Endodermal cell (in vitro differentiated cells): ENCODE measurements at regions not wholly inside any gene's neighbourhood (a gene's known extent, or its start where the extent isn't known, plus 50 kb on each side); places are given as distances from the start of the nearest gene placed in this dataset.
A peak's percentile ranks its signal among the peaks of the same experiment; 100 is the strongest.
"Not testable (repeated sequence)": the region's sequence is repeated elsewhere in the genome, so short reads cannot be mapped to it uniquely, and the experiment has no call there.

Experiments
- DNase-seq: peaks from one replicate; pipeline ENCODE4 v3.0.0-alpha.2; 2017
- H3K27ac ChIP-seq: 2 replicates; pipeline ENCODE4 v1.5.1; 2013; ENCODE audit warnings: mild to moderate bottlenecking, low read depth, low read length, moderate library complexity
- H3K27me3 ChIP-seq: 2 replicates; pipeline ENCODE4 v1.6.1; 2013; ENCODE audit warnings: mild to moderate bottlenecking, low read length, moderate library complexity; ENCODE audit not compliant: insufficient read depth, control insufficient read depth, poor library complexity, severe bottlenecking
- H3K36me3 ChIP-seq: 2 replicates; pipeline ENCODE4 v1.7.0; 2013; ENCODE audit warnings: mild to moderate bottlenecking, low read length, moderate library complexity; ENCODE audit not compliant: control insufficient read depth, insufficient read depth
- H3K4me1 ChIP-seq: one replicate; pipeline ENCODE4 v1.7.0; 2013; ENCODE audit warnings: low read length; ENCODE audit not compliant: control insufficient read depth, insufficient read depth
- H3K4me3 ChIP-seq: 2 replicates; pipeline ENCODE4 v1.5.1; 2013; ENCODE audit warnings: mild to moderate bottlenecking, low read length, moderate library complexity
- H3K9ac ChIP-seq: 2 replicates; pipeline ENCODE4 v1.6.1; 2013; ENCODE audit warnings: mild to moderate bottlenecking, low read length, moderate library complexity; ENCODE audit not compliant: poor library complexity, severe bottlenecking; ENCODE audit errors: extremely low read depth
- H3K9me3 ChIP-seq: 2 replicates; pipeline ENCODE4 v1.6.1; 2013; ENCODE audit warnings: mild to moderate bottlenecking, low read length, moderate library complexity; ENCODE audit not compliant: control insufficient read depth
- H3K27ac Mint-ChIP-seq: 2 replicates; pipeline ENCODE4 v1.8.0; 2020; ENCODE audit warnings: mixed read lengths
- H3K27me3 Mint-ChIP-seq: 2 replicates; pipeline ENCODE4 v1.8.0; 2021; ENCODE audit warnings: mild to moderate bottlenecking, mixed read lengths; ENCODE audit not compliant: insufficient read depth
- H3K36me3 Mint-ChIP-seq: 2 replicates; pipeline ENCODE4 v1.8.0; 2020; ENCODE audit warnings: low read depth, mixed read lengths
- H3K4me1 Mint-ChIP-seq: 2 replicates; pipeline ENCODE4 v1.8.0; 2020; ENCODE audit warnings: mixed read lengths
- H3K4me3 Mint-ChIP-seq: 2 replicates; pipeline ENCODE4 v1.8.0; 2020; ENCODE audit warnings: mild to moderate bottlenecking, moderate library complexity, mixed read lengths
- H3K9me3 Mint-ChIP-seq: 2 replicates; pipeline ENCODE4 v1.8.0; 2020; ENCODE audit warnings: mild to moderate bottlenecking, mixed read lengths
- WGBS, 2 experiments: methylation state at CpG; one replicate each; pipeline versions ENCODE4 v1.1.5 to v1.1.7; 2013; ENCODE audit warnings: missing lambda C conversion rate in 2 of 2, mixed read lengths in 1 of 2; ENCODE audit not compliant: insufficient coverage in 1 of 2, insufficient read length in 1 of 2; 5-methylcytosine and 5-hydroxymethylcytosine counted together
- TF ChIP-seq, protein P1 (sequence below): fragments of 200-600 bp; sonication (generic); conservative IDR thresholded peaks from 2 replicates; pipeline ENCODE4 v1.5.0; 2021; ENCODE audit warnings: antibody characterized with exemption, mild to moderate bottlenecking

DNA sequence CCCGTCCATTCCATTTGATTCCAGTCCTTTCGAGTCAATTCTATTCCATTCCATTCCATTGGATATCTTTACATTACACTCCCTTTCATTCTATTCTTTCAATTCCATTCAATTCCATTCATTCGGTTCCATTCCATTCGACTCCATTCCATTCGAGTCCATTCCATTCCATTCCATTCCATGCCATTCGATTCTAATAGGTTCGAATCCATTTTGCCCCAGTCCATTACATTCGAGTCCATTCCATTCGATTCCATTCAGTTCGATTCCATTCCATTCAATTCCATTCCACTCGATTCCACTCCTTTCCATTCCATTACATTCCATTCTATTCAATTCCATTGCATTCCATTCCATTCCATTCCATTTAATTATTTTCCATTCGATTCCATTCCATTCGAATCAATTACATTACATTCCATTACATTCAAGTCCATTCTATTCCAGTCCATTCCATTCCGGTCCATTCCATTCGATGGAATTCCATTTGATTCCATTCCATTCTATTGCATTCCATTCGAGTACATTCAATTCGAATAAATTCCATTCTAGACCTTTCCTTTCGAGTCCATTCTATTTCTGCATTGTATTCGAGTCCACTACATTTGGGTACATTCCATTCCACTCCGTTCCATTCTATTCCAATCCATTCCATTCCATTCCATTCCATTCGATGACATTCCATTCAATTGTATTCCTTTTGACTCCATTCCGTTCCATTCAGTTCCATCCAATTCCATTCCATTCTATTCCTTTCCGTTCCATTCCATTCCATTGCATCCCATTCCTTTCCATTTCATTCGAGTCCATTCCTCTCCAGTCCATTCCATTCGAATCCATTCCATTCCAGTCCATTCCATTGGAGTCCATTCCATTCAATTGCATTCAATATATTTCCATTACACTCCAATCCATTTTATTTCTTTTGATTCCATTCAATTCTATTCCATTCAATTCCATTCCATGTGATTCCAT lies 2604.8 kb upstream of the TPTE start:
- Histone ChIP-seq H3K9me3 (no peaks in the 10 kb centered on the region), H3K27me3 (no peaks in the 10 kb centered on the region), H3K27ac (no peak overlapping the region), H3K4me1 (no peaks in the 10 kb centered on the region), H3K4me3 (no peak overlapping the region), H3K9ac (no peak overlapping the region), H3K36me3 (no peaks in the 10 kb centered on the region)
- 76 to 77% methylated on average over 25 of the region's 25 CpGs for WGBS, 2 experiments
- no peaks in the 10 kb centered on the region for H3K4me1 Mint-ChIP-seq
- no peaks in the 10 kb centered on the region for H3K9me3 Mint-ChIP-seq
- no peaks in the 10 kb centered on the region for H3K27me3 Mint-ChIP-seq
- peaks cover 38% of the 10 kb centered on the region for H3K36me3 Mint-ChIP-seq
- TF ChIP-seq, protein P1, sequence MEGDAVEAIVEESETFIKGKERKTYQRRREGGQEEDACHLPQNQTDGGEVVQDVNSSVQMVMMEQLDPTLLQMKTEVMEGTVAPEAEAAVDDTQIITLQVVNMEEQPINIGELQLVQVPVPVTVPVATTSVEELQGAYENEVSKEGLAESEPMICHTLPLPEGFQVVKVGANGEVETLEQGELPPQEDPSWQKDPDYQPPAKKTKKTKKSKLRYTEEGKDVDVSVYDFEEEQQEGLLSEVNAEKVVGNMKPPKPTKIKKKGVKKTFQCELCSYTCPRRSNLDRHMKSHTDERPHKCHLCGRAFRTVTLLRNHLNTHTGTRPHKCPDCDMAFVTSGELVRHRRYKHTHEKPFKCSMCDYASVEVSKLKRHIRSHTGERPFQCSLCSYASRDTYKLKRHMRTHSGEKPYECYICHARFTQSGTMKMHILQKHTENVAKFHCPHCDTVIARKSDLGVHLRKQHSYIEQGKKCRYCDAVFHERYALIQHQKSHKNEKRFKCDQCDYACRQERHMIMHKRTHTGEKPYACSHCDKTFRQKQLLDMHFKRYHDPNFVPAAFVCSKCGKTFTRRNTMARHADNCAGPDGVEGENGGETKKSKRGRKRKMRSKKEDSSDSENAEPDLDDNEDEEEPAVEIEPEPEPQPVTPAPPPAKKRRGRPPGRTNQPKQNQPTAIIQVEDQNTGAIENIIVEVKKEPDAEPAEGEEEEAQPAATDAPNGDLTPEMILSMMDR, result no peak
- H3K4me3 Mint-ChIP-seq, result no peak overlapping the region
- no peak for DNase-seq
- H3K27ac Mint-ChIP-seq, result no peak overlapping the region

DNA sequence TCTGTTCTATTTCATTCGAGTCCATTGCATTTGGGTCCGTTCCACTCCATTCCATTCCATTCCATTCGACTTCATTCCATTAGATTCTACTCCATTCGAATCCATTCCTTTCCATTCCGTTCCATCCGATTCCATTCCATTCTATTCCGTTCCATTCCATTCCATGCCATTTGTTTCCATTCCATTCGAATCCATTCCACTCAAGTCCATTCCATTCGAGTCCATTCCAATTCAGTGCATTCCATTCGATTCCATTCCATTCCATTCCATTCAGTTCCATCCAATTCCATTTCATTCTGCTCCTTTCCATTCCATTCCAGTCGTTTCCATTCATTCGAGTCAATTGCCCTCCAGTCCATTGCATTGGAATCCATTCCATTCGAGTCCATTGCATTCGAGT lies 2603.7 kb upstream of the TPTE start:
- Mint-ChIP-seq H3K4me1 (no peaks in the 10 kb centered on the region), H3K4me3 (no peak overlapping the region), H3K27me3 (no peaks in the 10 kb centered on the region), H3K9me3 (no peaks in the 10 kb centered on the region), H3K36me3 (peaks cover 42% of the 10 kb centered on the region), H3K27ac (no peak overlapping the region)
- Histone ChIP-seq H3K9ac (no peak overlapping the region), H3K4me3 (no peak overlapping the region), H3K4me1 (no peaks in the 10 kb centered on the region), H3K27me3 (no peaks in the 10 kb centered on the region), H3K9me3 (no peaks in the 10 kb centered on the region), H3K27ac (no peak overlapping the region), H3K36me3 (no peaks in the 10 kb centered on the region)
- TF ChIP-seq, protein P1, result no peak
- no peak for DNase-seq
- 67 to 77% methylated on average over 14 of the region's 14 CpGs for WGBS, 2 experiments

DNA sequence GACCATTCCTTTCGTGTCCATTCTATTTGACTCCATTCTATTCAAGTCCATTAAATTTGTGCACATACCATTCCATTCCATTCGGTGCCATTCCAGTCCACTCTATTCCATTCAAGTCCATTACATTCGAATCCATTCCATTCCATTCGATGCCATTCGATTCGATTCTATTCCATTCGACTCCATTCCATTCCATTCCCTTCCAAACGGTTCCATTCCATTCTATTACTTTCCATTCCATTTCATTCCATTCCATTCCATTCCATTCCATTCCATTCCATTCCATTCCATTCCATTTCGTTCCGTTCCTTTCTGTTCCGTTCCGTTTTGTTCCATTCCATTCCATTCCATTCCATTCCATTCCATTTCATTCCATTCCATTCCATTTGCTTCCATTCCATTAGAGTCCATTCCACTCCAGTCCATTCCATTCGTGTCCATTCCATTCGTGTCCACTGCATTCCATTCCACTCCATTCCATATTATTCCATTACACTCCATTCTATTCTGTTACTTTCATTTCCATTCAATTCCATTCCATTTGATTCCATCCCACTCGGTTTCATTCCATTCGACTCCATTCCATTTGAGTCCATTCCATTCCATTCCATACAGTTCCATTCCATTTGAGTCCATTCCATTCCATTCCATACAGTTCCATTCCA lies 2595.3 kb upstream of the TPTE start:
- not testable (repeated sequence) for DNase-seq, H3K27ac ChIP-seq, H3K4me3 Mint-ChIP-seq, H3K9me3 ChIP-seq, H3K4me1 Mint-ChIP-seq, H3K9ac ChIP-seq, H3K36me3 ChIP-seq, H3K27me3 Mint-ChIP-seq, H3K27ac Mint-ChIP-seq, H3K9me3 Mint-ChIP-seq, H3K4me1 ChIP-seq, H3K27me3 ChIP-seq, H3K4me3 ChIP-seq
- WGBS, 2 experiments, result 67 to 75% methylated on average over 16 of the region's 16 CpGs
- H3K36me3 Mint-ChIP-seq, result peaks cover 61% of the 10 kb centered on the region

DNA sequence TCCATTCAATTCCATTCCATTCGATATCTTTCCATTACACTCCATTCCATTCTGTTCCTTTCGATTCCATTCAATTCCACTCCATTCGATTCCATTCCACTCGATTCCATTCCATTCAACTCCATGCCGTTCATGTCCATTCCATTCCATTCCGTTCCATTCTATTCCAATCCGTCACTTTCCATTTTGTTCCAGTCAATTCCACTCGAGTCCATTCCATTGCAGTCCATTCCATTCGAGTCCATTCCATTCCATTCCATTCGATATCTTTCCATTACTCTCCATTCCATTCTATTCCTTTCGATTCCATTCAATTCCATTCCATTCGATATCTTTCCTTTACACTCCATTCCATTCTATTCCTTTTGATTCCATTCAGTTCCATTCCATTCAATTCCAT lies 2592.9 kb upstream of the TPTE start:
- H3K4me3 Mint-ChIP-seq, H3K36me3 ChIP-seq, H3K9me3 ChIP-seq, DNase-seq, H3K27ac ChIP-seq, H3K27ac Mint-ChIP-seq, H3K27me3 Mint-ChIP-seq, H3K4me1 ChIP-seq, H3K27me3 ChIP-seq, H3K9me3 Mint-ChIP-seq, H3K4me1 Mint-ChIP-seq, H3K9ac ChIP-seq: not testable (repeated sequence)
- 79 to 82% methylated on average over 12 of the region's 12 CpGs for WGBS, 2 experiments
- H3K4me3 ChIP-seq, result peak overlapping the region; percentile 43
- peaks cover 63% of the 10 kb centered on the region for H3K36me3 Mint-ChIP-seq

DNA sequence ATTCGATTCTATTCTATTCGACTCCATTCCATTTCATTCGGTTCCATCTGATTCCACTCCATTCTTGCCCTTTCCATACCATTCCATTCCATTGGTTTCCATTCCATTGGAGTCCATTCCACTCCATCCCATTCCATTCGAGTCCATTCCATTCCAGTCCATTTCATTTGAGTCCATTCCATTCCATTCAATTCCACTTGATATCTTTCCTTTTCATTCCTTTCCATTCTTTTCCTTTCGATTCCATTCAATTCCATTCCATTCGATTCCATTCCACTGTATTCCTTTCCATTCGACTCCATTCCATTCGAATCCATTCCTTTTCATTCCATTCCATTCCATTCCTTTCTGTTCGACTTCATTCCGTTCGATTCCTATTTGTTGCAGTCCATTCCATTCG lies 2591.8 kb upstream of the TPTE start:
- not testable (repeated sequence) for H3K27me3 Mint-ChIP-seq, H3K4me3 Mint-ChIP-seq, H3K27ac ChIP-seq, H3K36me3 ChIP-seq, DNase-seq, H3K27me3 ChIP-seq, H3K9ac ChIP-seq, H3K27ac Mint-ChIP-seq, H3K9me3 ChIP-seq, H3K4me1 ChIP-seq, H3K4me1 Mint-ChIP-seq, H3K9me3 Mint-ChIP-seq
- H3K36me3 Mint-ChIP-seq, result peaks cover 66% of the 10 kb centered on the region
- peak overlapping the region; percentile 43 for H3K4me3 ChIP-seq
- WGBS, 2 experiments, result 77 to 79% methylated on average over 12 of the region's 12 CpGs
